OCI-LY7 (cell line): ENCODE measurements at regions not wholly inside any gene's neighbourhood (a gene's known extent, or its start where the extent isn't known, plus 50 kb on each side); places are given as distances from the start of the nearest gene placed in this dataset. TPM values are rescaled to one million over a fixed set of nuclear protein-coding genes. Genes with fewer than 3 reads are reported as not detected.
"Not testable (repeated sequence)": the region's sequence is repeated elsewhere in the genome, so short reads cannot be mapped to it uniquely, and the experiment has no call there.

Experiments used
- BruUV-seq: library from RNA; stranded (reverse); fragments of 400-500 nt; replicated peaks from 2 replicates; lab custom pipeline; 2021; lab: Mats Ljungman, UMichigan
- CTCF ChIA-PET: fragments of 300-600 bp; sonication (Branson Sonifier 250); formaldehyde crosslinking; loops from one replicate; lab custom pipeline; 2022; ENCODE audit warnings: antibody characterized with exemption; ENCODE audit not compliant: unreplicated experiment; lab: Charles Lee
- POLR2A ChIA-PET: fragments of 300-600 bp; sonication (Branson Sonifier 250); formaldehyde crosslinking; loops from one replicate; lab custom pipeline; 2022; ENCODE audit warnings: antibody characterized with exemption; lab: Charles Lee
- DNase-seq: peaks from one replicate; pipeline ENCODE4 v3.0.0-alpha.2; 2015; ENCODE audit warnings: low spot score
- H2AFZ ChIP-seq: fragments of 200-600 bp; sonication (generic), shearing (Covaris generic); 2 replicates; pipeline ENCODE4 v1.6.1; 2014; ENCODE audit warnings: mild to moderate bottlenecking, antibody characterized with exemption, low read length, moderate library complexity
- H3K27ac ChIP-seq: fragments of 200-600 bp; sonication (generic); 2 replicates; pipeline ENCODE4 v1.5.1; 2014; ENCODE audit warnings: mixed run types, low read depth, mild to moderate bottlenecking, moderate library complexity, low read length, inconsistent platforms; ENCODE audit not compliant: poor library complexity, severe bottlenecking
- H3K36me3 ChIP-seq: fragments of 200-600 bp; sonication (generic); 2 replicates; pipeline ENCODE4 v1.6.1; 2014; ENCODE audit warnings: mild to moderate bottlenecking, antibody characterized with exemption, low read length, moderate library complexity, mixed read lengths; ENCODE audit not compliant: insufficient read depth
- H3K4me1 ChIP-seq: fragments of 200-600 bp; sonication (generic); 2 replicates; pipeline ENCODE4 v1.5.1; 2014; ENCODE audit warnings: mild to moderate bottlenecking, low read length; ENCODE audit not compliant: insufficient read depth, poor library complexity, severe bottlenecking
- H3K4me2 ChIP-seq: fragments of 200-600 bp; sonication (generic); 2 replicates; pipeline ENCODE4 v1.6.1; 2014; ENCODE audit warnings: mild to moderate bottlenecking, low read length
- H3K4me3 ChIP-seq: fragments of 200-600 bp; sonication (generic); 2 replicates; pipeline ENCODE4 v1.5.1; 2014; ENCODE audit warnings: mild to moderate bottlenecking, low read depth, low read length; ENCODE audit not compliant: poor library complexity, severe bottlenecking
- H3K79me2 ChIP-seq: fragments of 200-600 bp; sonication (generic); 2 replicates; pipeline ENCODE4 v1.6.1; 2016; ENCODE audit warnings: low read depth, mild to moderate bottlenecking, low read length, moderate library complexity, mixed read lengths; ENCODE audit not compliant: insufficient read depth
- H3K9me2 ChIP-seq: fragments of 200-600 bp; sonication (generic); 2 replicates; pipeline ENCODE4 v1.6.1; 2016; ENCODE audit warnings: mild to moderate bottlenecking, low read length, mixed read lengths; ENCODE audit not compliant: insufficient read depth
- H3K9me3 ChIP-seq: fragments of 200-600 bp; sonication (generic); 2 replicates; pipeline ENCODE4 v1.6.1; 2014; ENCODE audit warnings: mild to moderate bottlenecking, mixed run types, low read length, mixed read lengths
- H4K20me1 ChIP-seq: fragments of 200-600 bp; sonication (generic); 2 replicates; pipeline ENCODE4 v1.6.1; 2014; ENCODE audit warnings: mild to moderate bottlenecking, antibody characterized with exemption, low read length, moderate library complexity, mixed read lengths; ENCODE audit not compliant: insufficient read depth
- EZH2phosphoT487 ChIP-seq: fragments of 200-600 bp; sonication (generic); IDR thresholded peaks from 2 replicates; pipeline ENCODE4 v1.6.1; 2018; ENCODE audit warnings: low read depth, borderline replicate concordance, mild to moderate bottlenecking, mixed run types, antibody characterized with exemption, low read length, moderate library complexity, mixed read lengths
- intact Hi-C: fragments of 100-400 bp; cut with micrococcal nuclease; formaldehyde crosslinking; loops from one replicate; pipeline ENCODE4 v1.10.0; 2022; ENCODE audit not compliant: unreplicated experiment
- small RNA-seq: library from RNA; depleted of rRNA; stranded (forward); fragments of <200 nt; gene quantifications from one replicate; pipeline ENCODE3, GENCODE V24; 2014
- TF ChIP-seq, protein P1 (sequence below): fragments of 200-600 bp; sonication (generic); conservative IDR thresholded peaks from 2 replicates; pipeline ENCODE4 v1.5.1; 2014; ENCODE audit warnings: mild to moderate bottlenecking, antibody characterized with exemption, low read length, moderate library complexity, mixed read lengths

DNA sequence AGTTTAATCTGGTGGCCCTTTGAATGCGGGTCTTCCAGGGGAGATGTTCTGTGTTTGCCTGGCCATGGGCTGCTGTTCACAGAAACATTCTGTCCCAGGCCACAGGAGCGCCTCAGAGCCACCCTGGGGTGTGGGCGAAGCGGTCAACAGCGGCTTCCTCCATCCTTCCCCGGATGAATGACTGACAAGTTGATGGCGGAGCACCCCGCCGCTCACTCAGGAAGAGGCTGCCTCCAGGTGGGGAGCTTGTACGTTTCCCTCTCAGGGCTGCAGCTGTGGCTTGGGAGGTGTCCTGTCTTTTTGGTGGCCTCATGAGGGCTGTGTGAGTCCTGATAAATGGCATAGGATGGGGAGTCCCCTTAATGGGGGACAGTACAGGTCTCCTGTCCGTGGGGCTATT, 178.4 kb downstream of the NRN1 start:
- POLR2A ChIA-PET, result interaction anchor here (0.7 kb wide), 2 partner anchors 49 to 118 kb away, joined by 3 to 4 read pairs; no protein-coding TSS in a partner anchor
- Histone ChIP-seq H3K4me1 (peaks cover 21% of the 10 kb centered on the region), H4K20me1 (no peaks in the 10 kb centered on the region), H3K27ac (no peak overlapping the region), H3K9me3 (no peaks in the 10 kb centered on the region), H3K4me3 (no peak overlapping the region), H3K9me2 (no peaks in the 10 kb centered on the region), H3K4me2 (no peak overlapping the region), H3K36me3 (no peaks in the 10 kb centered on the region), H2AFZ (no peak overlapping the region), H3K79me2 (no peaks in the 10 kb centered on the region)
- CTCF ChIA-PET, result no interaction called here
- no peak for DNase-seq
- BruUV-seq, result no TSS peak
- intact Hi-C loops, result no loop called here
- TF ChIP-seq, protein P1, sequence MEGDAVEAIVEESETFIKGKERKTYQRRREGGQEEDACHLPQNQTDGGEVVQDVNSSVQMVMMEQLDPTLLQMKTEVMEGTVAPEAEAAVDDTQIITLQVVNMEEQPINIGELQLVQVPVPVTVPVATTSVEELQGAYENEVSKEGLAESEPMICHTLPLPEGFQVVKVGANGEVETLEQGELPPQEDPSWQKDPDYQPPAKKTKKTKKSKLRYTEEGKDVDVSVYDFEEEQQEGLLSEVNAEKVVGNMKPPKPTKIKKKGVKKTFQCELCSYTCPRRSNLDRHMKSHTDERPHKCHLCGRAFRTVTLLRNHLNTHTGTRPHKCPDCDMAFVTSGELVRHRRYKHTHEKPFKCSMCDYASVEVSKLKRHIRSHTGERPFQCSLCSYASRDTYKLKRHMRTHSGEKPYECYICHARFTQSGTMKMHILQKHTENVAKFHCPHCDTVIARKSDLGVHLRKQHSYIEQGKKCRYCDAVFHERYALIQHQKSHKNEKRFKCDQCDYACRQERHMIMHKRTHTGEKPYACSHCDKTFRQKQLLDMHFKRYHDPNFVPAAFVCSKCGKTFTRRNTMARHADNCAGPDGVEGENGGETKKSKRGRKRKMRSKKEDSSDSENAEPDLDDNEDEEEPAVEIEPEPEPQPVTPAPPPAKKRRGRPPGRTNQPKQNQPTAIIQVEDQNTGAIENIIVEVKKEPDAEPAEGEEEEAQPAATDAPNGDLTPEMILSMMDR, result no peak
- TF ChIP-seq EZH2phosphoT487, result no peak

- no peaks in the 10 kb centered on the region for H3K36me3 ChIP-seq
- CTCF ChIA-PET, result no interaction called here
- TF ChIP-seq, protein P1, result no peak
- TF ChIP-seq EZH2phosphoT487, result no peak
- H3K4me1 ChIP-seq, result peaks cover 16% of the 10 kb centered on the region
- no peaks in the 10 kb centered on the region for H4K20me1 ChIP-seq
- H3K27ac ChIP-seq, result no peak overlapping the region
- no TSS peak for BruUV-seq
- no peak overlapping the region for H3K4me2 ChIP-seq
- H3K79me2 ChIP-seq, result no peaks in the 10 kb centered on the region
- DNase-seq, result no peak
- no peaks in the 10 kb centered on the region for H3K9me2 ChIP-seq
- H3K4me3 ChIP-seq, result no peak overlapping the region
- intact Hi-C loops, result no loop called here
- H3K9me3 ChIP-seq, result no peaks in the 10 kb centered on the region
- POLR2A ChIA-PET, result interaction anchor here (0.7 kb wide), 1 partner anchor 48 kb away, joined by 3 read pairs; no protein-coding TSS in a partner anchor
- H2AFZ ChIP-seq, result no peak overlapping the region
These were observed 179.4 kb downstream of the NRN1 start for GRCh38 chr6:5827056-5827904.

GRCh38 chr6:5824382-5824983, 182.2 kb downstream of the NRN1 start:
- H3K4me2 ChIP-seq, H3K9me3 ChIP-seq, H3K9me2 ChIP-seq, H3K36me3 ChIP-seq, DNase-seq, H2AFZ ChIP-seq, BruUV-seq, H3K4me3 ChIP-seq, H4K20me1 ChIP-seq, CTCF ChIA-PET, H3K4me1 ChIP-seq, H3K79me2 ChIP-seq, intact Hi-C loops, H3K27ac ChIP-seq: not testable (repeated sequence)
- POLR2A ChIA-PET, result interaction anchor here (0.7 kb wide), 1 partner anchor 1943 kb away, joined by 3 read pairs; no protein-coding TSS in a partner anchor

Small RNA genes in the stretch of these regions (small RNA-seq; reads per million reads assigned to genes)
- not detected for gene RN7SL221P
